Keratinocyte (primary cell): ENCODE measurements at regions not wholly inside any gene's neighbourhood (a gene's known extent, or its start where the extent isn't known, plus 50 kb on each side); places are given as distances from the start of the nearest gene placed in this dataset.

Source experiments
- DNase-seq: peaks from one replicate; pipeline ENCODE4 v3.0.0-alpha.2; 2011; ENCODE audit warnings: low read depth, missing footprints, low spot score
- FAIRE-seq: peaks from 2 replicates; lab custom pipeline; 2011; peaks lifted over from hg19 to GRCh38; lab: Jason Lieb, UNC
- H2AFZ ChIP-seq: 2 replicates; pipeline ENCODE4 v1.6.0; 2012; ENCODE audit warnings: low read length, control low read depth, inconsistent platforms; ENCODE audit not compliant: control insufficient read depth
- H3K27ac ChIP-seq: 2 replicates; pipeline ENCODE4 v1.5.1; 2011; ENCODE audit warnings: low read length; ENCODE audit not compliant: control insufficient read depth, insufficient read depth
- H3K27me3 ChIP-seq: 3 replicates; pipeline ENCODE4 v1.6.0; 2011; ENCODE audit warnings: low read length; ENCODE audit not compliant: control insufficient read depth, insufficient read depth; ENCODE audit errors: extremely low read depth
- H3K36me3 ChIP-seq, 2 experiments: 2 replicates in 1 of 2; 3 replicates in 1 of 2; pipeline ENCODE4 v1.5.1; 2011; ENCODE audit warnings: low read length in 2 of 2, mild to moderate bottlenecking in 1 of 2; ENCODE audit not compliant: control insufficient read depth in 2 of 2, insufficient read depth in 2 of 2; ENCODE audit errors: extremely low read depth in 1 of 2
- H3K4me1 ChIP-seq: 3 replicates; pipeline ENCODE4 v1.5.1; 2011; ENCODE audit warnings: low read length; ENCODE audit not compliant: control insufficient read depth, insufficient read depth; ENCODE audit errors: extremely low read depth
- H3K4me2 ChIP-seq: 3 replicates; pipeline ENCODE4 v1.6.0; 2011; ENCODE audit warnings: low read depth, low read length; ENCODE audit not compliant: control insufficient read depth, insufficient read depth; ENCODE audit errors: extremely low read depth
- H3K4me3 ChIP-seq, 3 experiments: fragments of 200-600 bp in 1 of 3; sonication (generic) in 1 of 3; 2 replicates in 2 of 3; 3 replicates in 1 of 3; pipeline ENCODE4 v1.5.1; 2011 to 2016; ENCODE audit warnings: low read length in 3 of 3, mild to moderate bottlenecking in 3 of 3, control low read depth in 2 of 3, inconsistent platforms in 1 of 3, low read depth in 1 of 3, mixed read lengths in 1 of 3, mixed run types in 1 of 3, moderate library complexity in 1 of 3; ENCODE audit not compliant: control insufficient read depth in 2 of 3, insufficient read depth in 2 of 3; ENCODE audit errors: extremely low read depth in 1 of 3
- H3K79me2 ChIP-seq: 2 replicates; pipeline ENCODE4 v1.6.0; 2012; ENCODE audit warnings: low read length; ENCODE audit not compliant: control insufficient read depth, insufficient read depth
- H3K9ac ChIP-seq: 3 replicates; pipeline ENCODE4 v1.6.0; 2011; ENCODE audit warnings: low read length; ENCODE audit not compliant: control insufficient read depth, insufficient read depth; ENCODE audit errors: extremely low read depth
- H3K9me1 ChIP-seq: 3 replicates; pipeline ENCODE4 v1.6.0; 2011; ENCODE audit warnings: low read length; ENCODE audit not compliant: control insufficient read depth, insufficient read depth; ENCODE audit errors: extremely low read depth
- H3K9me3 ChIP-seq: 2 replicates; pipeline ENCODE4 v1.5.1; 2012; ENCODE audit warnings: low read depth, low read length; ENCODE audit not compliant: control insufficient read depth
- H4K20me1 ChIP-seq: 3 replicates; pipeline ENCODE4 v1.6.0; 2011; ENCODE audit warnings: low read length; ENCODE audit not compliant: control insufficient read depth, insufficient read depth; ENCODE audit errors: extremely low read depth
- EZH2 ChIP-seq: IDR thresholded peaks from one replicate; pipeline ENCODE4 v1.6.1; 2012; ENCODE audit warnings: inconsistent platforms, mild to moderate bottlenecking, low read length, moderate library complexity
- dilution Hi-C: fragments of 300-500 bp; cut with MboI; formaldehyde crosslinking; loops from one replicate; pipeline ENCODE4 v1.7.0; 2020; ENCODE audit warnings: low sequenced_read_pairs; ENCODE audit not compliant: extremely low pct_ligation_motif_present
- TF ChIP-seq, protein P1 (sequence below), 3 experiments: IDR thresholded peaks in 1 of 3; conservative IDR thresholded peaks in 1 of 3; optimal IDR thresholded peaks in 1 of 3; 2 replicates in 2 of 3; 3 replicates in 1 of 3; pipeline versions ENCODE3 to v1.5.1; 2011; ENCODE audit warnings: low read length in 3 of 3, mild to moderate bottlenecking in 3 of 3, moderate library complexity in 2 of 3, control low read depth in 1 of 3, inconsistent platforms in 1 of 3; ENCODE audit not compliant: insufficient read depth in 2 of 3; ENCODE audit errors: extremely low read depth in 1 of 3

DNA sequence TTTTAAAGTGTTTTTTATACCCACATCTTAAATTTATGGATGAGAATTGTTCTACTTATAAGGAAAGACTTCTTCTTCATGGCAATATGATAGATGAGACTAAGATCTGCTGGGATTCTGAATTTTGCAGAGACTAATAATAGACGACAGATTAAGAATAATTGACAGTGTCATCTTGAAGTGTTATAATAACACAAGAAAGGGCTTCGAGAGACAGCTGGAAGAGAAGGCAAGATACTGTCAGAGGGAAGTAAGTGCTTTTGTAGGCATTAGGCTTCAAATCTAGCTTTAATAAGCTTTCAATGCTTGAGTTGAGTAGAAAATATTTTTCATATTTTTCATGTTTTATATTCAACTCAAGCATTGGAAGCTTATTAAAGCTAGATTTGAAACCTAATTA lies 797.6 kb upstream of the PABPC4L start:
- Histone ChIP-seq H2AFZ (no peak overlapping the region), H3K27me3 (no peaks in the 10 kb centered on the region), H4K20me1 (no peaks in the 10 kb centered on the region), H3K9ac (no peak overlapping the region), H3K9me3 (no peaks in the 10 kb centered on the region), H3K4me2 (no peak overlapping the region), H3K36me3 (no peaks in the 10 kb centered on the region), H3K9me1 (no peaks in the 10 kb centered on the region), H3K79me2 (no peaks in the 10 kb centered on the region), H3K4me1 (no peaks in the 10 kb centered on the region), H3K4me3 (no peak overlapping the region), H3K27ac (no peak overlapping the region)
- FAIRE-seq, result no peak
- no peak for TF ChIP-seq EZH2
- TF ChIP-seq, protein P1, sequence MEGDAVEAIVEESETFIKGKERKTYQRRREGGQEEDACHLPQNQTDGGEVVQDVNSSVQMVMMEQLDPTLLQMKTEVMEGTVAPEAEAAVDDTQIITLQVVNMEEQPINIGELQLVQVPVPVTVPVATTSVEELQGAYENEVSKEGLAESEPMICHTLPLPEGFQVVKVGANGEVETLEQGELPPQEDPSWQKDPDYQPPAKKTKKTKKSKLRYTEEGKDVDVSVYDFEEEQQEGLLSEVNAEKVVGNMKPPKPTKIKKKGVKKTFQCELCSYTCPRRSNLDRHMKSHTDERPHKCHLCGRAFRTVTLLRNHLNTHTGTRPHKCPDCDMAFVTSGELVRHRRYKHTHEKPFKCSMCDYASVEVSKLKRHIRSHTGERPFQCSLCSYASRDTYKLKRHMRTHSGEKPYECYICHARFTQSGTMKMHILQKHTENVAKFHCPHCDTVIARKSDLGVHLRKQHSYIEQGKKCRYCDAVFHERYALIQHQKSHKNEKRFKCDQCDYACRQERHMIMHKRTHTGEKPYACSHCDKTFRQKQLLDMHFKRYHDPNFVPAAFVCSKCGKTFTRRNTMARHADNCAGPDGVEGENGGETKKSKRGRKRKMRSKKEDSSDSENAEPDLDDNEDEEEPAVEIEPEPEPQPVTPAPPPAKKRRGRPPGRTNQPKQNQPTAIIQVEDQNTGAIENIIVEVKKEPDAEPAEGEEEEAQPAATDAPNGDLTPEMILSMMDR (optimal IDR thresholded peaks at IDR 0.05 in 1 of 3, IDR thresholded peaks at IDR 0.05 in 1 of 3, conservative IDR thresholded peaks at IDR 0.05 in 1 of 3; ENCODE audit: extremely low read depth in 1 of 3, insufficient read depth in 2 of 3, low read length in 3 of 3), result no peak
- dilution Hi-C loops, result no loop called here
- DNase-seq, result no peak

DNA sequence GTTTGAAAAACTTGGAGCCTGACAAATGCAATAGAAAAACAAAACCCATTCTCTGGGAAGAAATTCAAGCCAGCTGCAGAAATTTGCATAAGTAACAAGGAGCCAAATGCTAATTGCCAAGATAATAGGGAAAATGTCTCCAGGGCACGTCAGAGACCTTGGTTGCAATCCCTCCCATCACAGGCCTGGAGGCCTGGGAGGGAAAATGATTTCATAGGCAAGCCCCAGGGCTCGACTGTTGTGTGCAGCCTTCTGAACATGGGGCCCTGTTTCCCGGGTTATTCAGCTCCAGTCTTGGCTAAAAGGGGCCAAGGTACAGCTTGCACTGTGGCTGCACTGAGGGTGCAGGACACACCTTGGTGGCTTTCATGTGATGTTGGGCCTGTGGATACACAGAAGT lies 760.4 kb upstream of the PABPC4L start:
- Histone ChIP-seq H3K27ac (no peak overlapping the region), H3K79me2 (no peaks in the 10 kb centered on the region), H3K4me1 (no peaks in the 10 kb centered on the region), H3K4me2 (no peak overlapping the region), H3K4me3 (no peak overlapping the region), H3K36me3 (no peaks in the 10 kb centered on the region), H3K27me3 (no peaks in the 10 kb centered on the region), H3K9ac (no peak overlapping the region), H2AFZ (no peak overlapping the region), H4K20me1 (no peaks in the 10 kb centered on the region), H3K9me3 (no peaks in the 10 kb centered on the region), H3K9me1 (no peaks in the 10 kb centered on the region)
- FAIRE-seq (no peak), DNase-seq (no peak)
- TF ChIP-seq, protein P1 (optimal IDR thresholded peaks at IDR 0.05 in 1 of 3, IDR thresholded peaks at IDR 0.05 in 1 of 3, conservative IDR thresholded peaks at IDR 0.05 in 1 of 3; ENCODE audit: extremely low read depth in 1 of 3, insufficient read depth in 2 of 3, low read length in 3 of 3), result no peak
- no peak for TF ChIP-seq EZH2
- dilution Hi-C loops, result no loop called here
